B cell (primary cell): ENCODE measurements at regions not wholly inside any gene's neighbourhood (a gene's known extent, or its start where the extent isn't known, plus 50 kb on each side); places are given as distances from the start of the nearest gene placed in this dataset.

ENCODE experiments used
- CTCF ChIP-seq: fragments of 200-600 bp; IDR thresholded peaks from one replicate; pipeline ENCODE4 v1.8.0; 2022; ENCODE audit warnings: antibody characterized with exemption, mild to moderate bottlenecking
- EZH2 ChIP-seq: IDR thresholded peaks from 2 replicates; pipeline ENCODE4 v1.6.1; 2012; ENCODE audit warnings: borderline replicate concordance, low read depth, mild to moderate bottlenecking, moderate library complexity, low read length; ENCODE audit not compliant: insufficient read depth, poor library complexity, severe bottlenecking

DNA sequence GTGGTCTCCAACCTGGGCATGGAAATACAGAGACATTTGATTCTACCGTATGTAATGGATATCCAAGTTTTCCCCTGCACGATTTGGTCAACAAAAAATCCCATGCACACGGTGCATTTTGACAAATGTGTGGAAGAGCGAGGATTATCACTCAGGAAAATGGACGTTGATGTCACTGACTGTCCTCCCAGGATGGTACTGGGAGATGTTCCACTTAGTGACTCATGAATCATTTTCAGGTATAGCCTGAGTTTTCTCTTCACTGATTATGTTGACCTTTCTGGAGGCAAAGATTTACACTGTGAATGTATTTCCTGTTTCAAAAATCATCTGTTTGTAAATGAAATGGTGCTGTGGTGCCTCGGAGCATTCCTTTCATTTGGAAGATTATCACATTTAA is 596.7 kb upstream of the ADAMTS9 start:
- TF ChIP-seq CTCF (no peak), EZH2 (no peak)
